ENCODE measurements at regions not wholly inside any gene's neighbourhood (a gene's known extent, or its start where the extent isn't known, plus 50 kb on each side); places are given as distances from the start of the nearest gene placed in this dataset.

DNA sequence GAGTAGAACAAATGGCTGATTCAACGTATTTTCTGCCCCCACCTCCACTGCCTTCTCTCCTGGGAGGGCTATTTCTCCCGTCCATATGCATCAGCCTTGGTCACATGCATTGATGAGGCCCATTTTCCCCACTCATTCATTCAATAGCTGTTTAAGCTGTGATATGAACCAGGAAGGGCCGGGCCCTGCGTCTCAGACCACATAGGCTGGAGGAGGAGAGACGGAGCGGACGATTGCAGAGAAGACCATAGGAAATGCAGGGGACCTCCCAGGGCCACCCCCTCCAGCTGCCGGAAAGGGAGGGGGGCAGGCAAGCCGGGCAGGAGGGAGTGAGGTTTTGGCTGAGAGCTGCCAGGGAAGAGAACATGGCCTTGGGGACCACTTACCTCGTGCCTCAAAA lies 104.4 kb upstream of the TMEM132D start:
- no peak for TF ChIP-seq CTCF (IDR thresholded peaks at IDR 0.05)
- TF ChIP-seq POLR2AphosphoS5 (IDR thresholded peaks at IDR 0.05) = no peak

Measured in stomach (tissue), 4 donors.